Esophagus muscularis mucosa (tissue), 4 donors: ENCODE measurements at regions not wholly inside any gene's neighbourhood (a gene's known extent, or its start where the extent isn't known, plus 50 kb on each side); places are given as distances from the start of the nearest gene placed in this dataset.

ENCODE experiments used
- DNase-seq: peaks from one replicate; pipeline ENCODE4 v3.0.0-alpha.2; 2017; ENCODE audit errors: extremely low spot score
- H3K27ac ChIP-seq, 4 donors: fragments of 200-600 bp; sonication (generic); replicated peaks in 1 of 4; 1 replicate in 3 of 4; 2 replicates in 1 of 4; pipeline ENCODE4 v1.5.1; 2016 to 2019; ENCODE audit warnings: mild to moderate bottlenecking in 1 of 4
- H3K27me3 ChIP-seq, 4 donors: fragments of 200-600 bp; sonication (generic); one replicate each; pipeline versions ENCODE4 v1.5.1 to v1.6.0; 2016 to 2019
- H3K36me3 ChIP-seq, 4 donors: fragments of 200-600 bp; sonication (generic); one replicate each; pipeline ENCODE4 v1.5.1; 2016 to 2019
- H3K4me1 ChIP-seq, 4 donors: fragments of 200-600 bp; sonication (generic); one replicate each; pipeline ENCODE4 v1.5.1; 2016 to 2019
- H3K4me3 ChIP-seq, 4 donors: fragments of 200-600 bp; sonication (generic); 1 replicate in 2 of 4; 2 replicates in 2 of 4; pipeline ENCODE4 v1.5.1; 2016 to 2019; ENCODE audit warnings: mild to moderate bottlenecking in 4 of 4, moderate library complexity in 1 of 4
- H3K9me3 ChIP-seq, 4 donors: fragments of 200-600 bp; sonication (generic); 1 replicate in 3 of 4; 2 replicates in 1 of 4; pipeline ENCODE4 v1.5.1; 2016 to 2019
- CTCF ChIP-seq, 3 experiments: fragments of 200-600 bp in 2 of 3; fragments of 450-650 bp in 1 of 3; sonication (generic) in 2 of 3; IDR thresholded peaks; one replicate each; pipeline ENCODE4 v1.5.1; 2017 to 2019; ENCODE audit warnings: antibody characterized with exemption in 3 of 3, mild to moderate bottlenecking in 2 of 3, moderate library complexity in 1 of 3
- EP300 ChIP-seq: sonication (generic); formaldehyde crosslinking; IDR thresholded peaks from one replicate; pipeline ENCODE4 v1.6.1; 2017; ENCODE audit warnings: antibody characterized with exemption
- POLR2A ChIP-seq: fragments of 450-650 bp; IDR thresholded peaks from one replicate; pipeline ENCODE4 v1.6.1; 2017; ENCODE audit warnings: antibody characterized with exemption, moderate library complexity, mild to moderate bottlenecking, low read depth
- POLR2AphosphoS5 ChIP-seq, 2 donors: sonication (generic); formaldehyde crosslinking; IDR thresholded peaks; one replicate each; pipeline ENCODE4 v1.6.1; 2017; ENCODE audit warnings: antibody characterized with exemption in 2 of 2
- WGBS: methylation state at CpG from one replicate; pipeline ENCODE4 v1.1.5; 2018; 5-methylcytosine and 5-hydroxymethylcytosine counted together
- intact Hi-C: fragments of 100-400 bp; cut with DNase I; formaldehyde crosslinking; loops from one replicate; pipeline ENCODE4 v1.15.1; 2023

- TF ChIP-seq CTCF (IDR thresholded peaks at IDR 0.05) (no peak), POLR2A (no peak), EP300 (no peak), POLR2AphosphoS5 (IDR thresholded peaks at IDR 0.05) (no peak)
- Histone ChIP-seq H3K27me3 (no peaks in the 10 kb centered on the region), H3K9me3 (no peaks in the 10 kb centered on the region), H3K36me3 (no peaks in the 10 kb centered on the region), H3K4me3 (no peak overlapping the region), H3K27ac (no peak overlapping the region), H3K4me1 (no peaks in the 10 kb centered on the region)
- DNase-seq = no peak
- intact Hi-C loops = no loop called here
- 72% methylated on average over 3 of the region's 3 CpGs for WGBS
Observed at GRCh38 chr5:165786073-165786472, 2280.7 kb downstream of the MAT2B start.

DNA sequence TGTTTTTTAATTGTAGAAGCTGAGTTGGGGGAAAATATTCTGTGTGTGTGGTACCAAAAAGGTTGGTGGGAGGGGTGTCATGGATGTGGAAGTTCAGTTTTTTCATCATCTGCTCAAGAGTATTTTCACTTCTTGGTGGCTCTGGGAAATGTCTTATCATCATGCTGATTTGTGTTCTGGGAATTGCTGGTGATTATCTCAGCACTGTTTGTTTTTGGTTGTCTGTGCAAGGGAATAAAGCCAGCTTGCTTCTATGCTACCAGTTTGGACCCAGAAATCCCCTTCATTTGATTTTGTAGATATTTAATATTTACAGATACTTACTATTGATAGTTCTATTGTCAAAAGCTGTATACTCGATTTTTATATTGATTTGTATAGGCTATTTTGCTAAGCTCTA, 2289.7 kb downstream of the MAT2B start:
- H3K36me3 ChIP-seq = no peaks in the 10 kb centered on the region
- WGBS = 86% methylated on average over 1 of the region's 1 CpG
- no peak overlapping the region for H3K4me3 ChIP-seq
- H3K27me3 ChIP-seq = no peaks in the 10 kb centered on the region
- H3K4me1 ChIP-seq = no peaks in the 10 kb centered on the region
- DNase-seq = no peak
- H3K27ac ChIP-seq = no peak overlapping the region
- H3K9me3 ChIP-seq = no peaks in the 10 kb centered on the region
- intact Hi-C loops = no loop called here
- TF ChIP-seq POLR2A (no peak), CTCF (IDR thresholded peaks at IDR 0.05) (no peak), EP300 (no peak), POLR2AphosphoS5 (IDR thresholded peaks at IDR 0.05) (no peak)

- no peaks in the 10 kb centered on the region for H3K4me1 ChIP-seq
- 48% methylated on average over 4 of the region's 4 CpGs for WGBS
- H3K27ac ChIP-seq = no peak overlapping the region
- no peaks in the 10 kb centered on the region for H3K9me3 ChIP-seq
- no peak for DNase-seq
- no peak overlapping the region for H3K4me3 ChIP-seq
- no peaks in the 10 kb centered on the region for H3K27me3 ChIP-seq
- intact Hi-C loops = no loop called here
- no peaks in the 10 kb centered on the region for H3K36me3 ChIP-seq
- TF ChIP-seq EP300 = no peak
- no peak for TF ChIP-seq POLR2A
- no peak for TF ChIP-seq CTCF (IDR thresholded peaks at IDR 0.05)
- TF ChIP-seq POLR2AphosphoS5 (IDR thresholded peaks at IDR 0.05) = no peak
Observed at GRCh38 chr5:165805756-165806155, 2300.3 kb downstream of the MAT2B start.

GRCh38 chr5:165808335-165808734, 2302.9 kb downstream of the MAT2B start:
- no peak for TF ChIP-seq POLR2A
- no peak for TF ChIP-seq EP300
- TF ChIP-seq CTCF (IDR thresholded peaks at IDR 0.05) = no peak
- TF ChIP-seq POLR2AphosphoS5 (IDR thresholded peaks at IDR 0.05) = no peak
- no peak for DNase-seq
- 85% methylated on average over 3 of the region's 3 CpGs for WGBS
- no peaks in the 10 kb centered on the region for H3K4me1 ChIP-seq
- H3K9me3 ChIP-seq = no peaks in the 10 kb centered on the region
- no peak overlapping the region for H3K27ac ChIP-seq
- H3K36me3 ChIP-seq = no peaks in the 10 kb centered on the region
- no peak overlapping the region for H3K4me3 ChIP-seq
- intact Hi-C loops = no loop called here
- no peaks in the 10 kb centered on the region for H3K27me3 ChIP-seq

DNA sequence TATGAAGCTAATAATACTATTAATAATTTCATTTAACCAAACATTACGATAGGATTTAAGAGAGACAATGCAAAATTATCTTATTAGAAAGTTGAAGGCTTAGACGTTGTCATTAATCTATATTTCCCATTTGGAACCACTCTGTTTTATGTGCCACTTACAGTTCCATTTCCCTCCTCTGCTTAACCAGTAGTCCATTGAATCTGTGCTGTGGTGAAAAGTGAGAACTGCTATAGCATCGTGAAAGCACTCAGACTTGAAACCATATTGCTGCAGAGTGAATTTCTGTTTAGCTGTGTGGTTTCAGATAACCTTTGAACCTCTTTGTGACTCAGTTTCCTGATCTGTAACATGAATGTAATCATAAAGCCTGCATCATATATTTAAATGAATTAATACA, 2304.5 kb downstream of the MAT2B start:
- Histone ChIP-seq H3K27ac (no peak overlapping the region), H3K4me3 (no peak overlapping the region), H3K4me1 (no peaks in the 10 kb centered on the region), H3K9me3 (no peaks in the 10 kb centered on the region), H3K27me3 (no peaks in the 10 kb centered on the region), H3K36me3 (no peaks in the 10 kb centered on the region)
- intact Hi-C loops = no loop called here
- TF ChIP-seq POLR2AphosphoS5 (IDR thresholded peaks at IDR 0.05) (no peak), EP300 (no peak), POLR2A (no peak), CTCF (IDR thresholded peaks at IDR 0.05) (no peak)
- no peak for DNase-seq
- 82% methylated on average over 3 of the region's 3 CpGs for WGBS
